Liver (tissue), 8 donors: ENCODE measurements at regions not wholly inside any gene's neighbourhood (a gene's known extent, or its start where the extent isn't known, plus 50 kb on each side); places are given as distances from the start of the nearest gene placed in this dataset.

Experiments
- DNase-seq: peaks from one replicate; pipeline ENCODE4 v3.0.0-alpha.2; 2017; ENCODE audit warnings: low spot score
- H3K27ac ChIP-seq, 2 donors: one replicate each; pipeline ENCODE4 v1.7.0; 2013; ENCODE audit warnings: inconsistent platforms in 2 of 2, low read length in 2 of 2, control low read depth in 1 of 2, low read depth in 1 of 2, mild to moderate bottlenecking in 1 of 2
- H3K27me3 ChIP-seq, 4 donors: one replicate each; pipeline versions ENCODE4 v1.6.1 to v1.7.0; 2013; ENCODE audit warnings: low read length in 3 of 4, inconsistent platforms in 1 of 4, mild to moderate bottlenecking in 1 of 4, moderate library complexity in 1 of 4; ENCODE audit not compliant: control insufficient read depth in 4 of 4, insufficient read depth in 4 of 4
- H3K36me3 ChIP-seq, 4 donors: one replicate each; pipeline versions ENCODE4 v1.6.1 to v1.7.0; 2013; ENCODE audit warnings: low read length in 3 of 4, mild to moderate bottlenecking in 3 of 4, low read depth in 1 of 4, moderate library complexity in 1 of 4; ENCODE audit not compliant: control insufficient read depth in 4 of 4, insufficient read depth in 3 of 4
- H3K4me1 ChIP-seq, 4 donors: one replicate each; pipeline versions ENCODE4 v1.6.1 to v1.7.0; 2013; ENCODE audit warnings: low read length in 3 of 4, mild to moderate bottlenecking in 3 of 4, moderate library complexity in 1 of 4; ENCODE audit not compliant: control insufficient read depth in 4 of 4, insufficient read depth in 4 of 4
- H3K4me3 ChIP-seq, 3 donors: one replicate each; pipeline versions ENCODE4 v1.6.1 to v1.7.0; 2013; ENCODE audit warnings: low read length in 3 of 3, control low read depth in 1 of 3, low read depth in 1 of 3, mild to moderate bottlenecking in 1 of 3
- H3K9ac ChIP-seq, 2 donors: one replicate each; pipeline ENCODE4 v1.7.0; 2013; ENCODE audit warnings: low read length in 2 of 2, mild to moderate bottlenecking in 2 of 2, moderate library complexity in 2 of 2, control low read depth in 1 of 2, low read depth in 1 of 2
- H3K9me3 ChIP-seq, 4 donors: one replicate each; pipeline versions ENCODE4 v1.6.1 to v1.7.0; 2013; ENCODE audit warnings: low read length in 3 of 4; ENCODE audit not compliant: control insufficient read depth in 4 of 4
- ATF3 ChIP-seq: IDR thresholded peaks from 2 replicates; pipeline ENCODE4 v1.6.1; 2016; ENCODE audit warnings: antibody characterized with exemption
- CTCF ChIP-seq: fragments of 150-350 bp; IDR thresholded peaks from 2 replicates; pipeline ENCODE4 v1.5.1; 2017; ENCODE audit warnings: improper control_type of control experiment, low read depth, low read length; ENCODE audit not compliant: missing input control
- EGR1 ChIP-seq, 2 donors: IDR thresholded peaks; 2 replicates each; pipeline ENCODE4 v1.6.1; 2016 to 2018; ENCODE audit warnings: antibody characterized with exemption in 2 of 2, low read depth in 2 of 2
- FOXA1 ChIP-seq: IDR thresholded peaks from 2 replicates; pipeline ENCODE4 v1.6.1; 2016; ENCODE audit warnings: antibody characterized with exemption
- FOXA2 ChIP-seq: IDR thresholded peaks from 2 replicates; pipeline ENCODE4 v1.6.1; 2016; ENCODE audit warnings: antibody characterized with exemption
- HNF4A ChIP-seq, 2 donors: conservative IDR thresholded peaks; 2 replicates each; pipeline ENCODE4 v1.6.1; 2016; ENCODE audit warnings: antibody characterized with exemption in 2 of 2, mild to moderate bottlenecking in 2 of 2
- HNF4G ChIP-seq: IDR thresholded peaks from 2 replicates; pipeline ENCODE4 v1.6.1; 2016; ENCODE audit warnings: antibody characterized with exemption
- JUND ChIP-seq, 2 donors: IDR thresholded peaks; 2 replicates each; pipeline ENCODE4 v1.6.1; 2016; ENCODE audit warnings: antibody characterized with exemption in 2 of 2
- MAX ChIP-seq: IDR thresholded peaks from 2 replicates; pipeline ENCODE4 v1.6.1; 2016; ENCODE audit warnings: antibody characterized with exemption
- NR2F2 ChIP-seq: IDR thresholded peaks from 2 replicates; pipeline ENCODE4 v1.6.1; 2016; ENCODE audit warnings: antibody characterized with exemption
- REST ChIP-seq: IDR thresholded peaks from 2 replicates; pipeline ENCODE4 v1.6.1; 2016; ENCODE audit warnings: antibody characterized with exemption, mild to moderate bottlenecking
- RXRA ChIP-seq, 2 donors: IDR thresholded peaks; 2 replicates each; pipeline ENCODE4 v1.6.1; 2017 to 2018; ENCODE audit warnings: antibody characterized with exemption in 2 of 2, mild to moderate bottlenecking in 1 of 2
- SP1 ChIP-seq: IDR thresholded peaks from 2 replicates; pipeline ENCODE4 v1.6.1; 2018; ENCODE audit warnings: antibody characterized with exemption, mild to moderate bottlenecking
- YY1 ChIP-seq: IDR thresholded peaks from 2 replicates; pipeline ENCODE4 v1.6.1; 2016; ENCODE audit warnings: antibody characterized with exemption, mild to moderate bottlenecking
- WGBS: extraction: QIAGEN DNeasy Blood & Tissue Kit; methylation state at CpG from one replicate; pipeline ENCODE4 v1.1.7; 2013; 5-methylcytosine and 5-hydroxymethylcytosine counted together
- donor health status: healthy.
- donor health status: healthy.
- donor health status: healthy.
- donor health status: healthy.
- donor health status: healthy.

- TF ChIP-seq MAX (no peak), FOXA2 (no peak), RXRA (IDR thresholded peaks at IDR 0.05) (no peak), NR2F2 (no peak), JUND (IDR thresholded peaks at IDR 0.05) (no peak), YY1 (no peak), SP1 (no peak), ATF3 (no peak)
These were observed 331.3 kb upstream of the SEMA6A start (continued) for GRCh38 chr5:116905885-116906284.

GRCh38 chr5:116900793-116901192 is 326.2 kb upstream of the SEMA6A start:
- no peaks in the 10 kb centered on the region for H3K27me3 ChIP-seq
- no peaks in the 10 kb centered on the region for H3K36me3 ChIP-seq
- H3K4me3 ChIP-seq: no peak overlapping the region
- no peaks in the 10 kb centered on the region for H3K4me1 ChIP-seq
- TF ChIP-seq FOXA1 (no peak), HNF4G (no peak), SP1 (no peak), CTCF (no peak), JUND (IDR thresholded peaks at IDR 0.05) (no peak), FOXA2 (no peak), EGR1 (IDR thresholded peaks at IDR 0.05; ENCODE audit: low read depth in 2 of 2) (no peak), REST (no peak), HNF4A (conservative IDR thresholded peaks at IDR 0.05) (no peak)
- 92% methylated on average over 1 of the region's 1 CpG for WGBS
- no peak overlapping the region for H3K27ac ChIP-seq
- H3K9ac ChIP-seq: no peak overlapping the region
- H3K9me3 ChIP-seq: no peaks in the 10 kb centered on the region
- no peak for DNase-seq

- no peak overlapping the region for H3K9ac ChIP-seq
- TF ChIP-seq NR2F2: no peak
- TF ChIP-seq YY1: no peak
- H3K9me3 ChIP-seq: no peaks in the 10 kb centered on the region
- no peak for DNase-seq
- WGBS: 53% methylated on average over 2 of the region's 2 CpGs
- H3K4me1 ChIP-seq: no peaks in the 10 kb centered on the region
- no peak overlapping the region for H3K4me3 ChIP-seq
- H3K36me3 ChIP-seq: no peaks in the 10 kb centered on the region
- no peaks in the 10 kb centered on the region for H3K27me3 ChIP-seq
- H3K27ac ChIP-seq: no peak overlapping the region
These were observed 324.3 kb upstream of the SEMA6A start for GRCh38 chr5:116898917-116899316.
